H1 (cell line): ENCODE measurements at regions not wholly inside any gene's neighbourhood (a gene's known extent, or its start where the extent isn't known, plus 50 kb on each side); places are given as distances from the start of the nearest gene placed in this dataset.

Source experiments
- CTCF ChIA-PET: fragments of 300-600 bp; sonication (Branson Sonifier 250); formaldehyde crosslinking; loops from one replicate; lab custom pipeline; 2021; ENCODE audit not compliant: partially characterized antibody; lab: Charles Lee
- POLR2A ChIA-PET: fragments of 300-600 bp; sonication (Branson Sonifier 250); formaldehyde crosslinking; loops from one replicate; lab custom pipeline; 2021; ENCODE audit warnings: inconsistent platforms; ENCODE audit not compliant: partially characterized antibody; lab: Charles Lee
- DNase-seq, 2 experiments: peaks; one replicate each; pipeline versions ENCODE4 v3.0.0 to v3.0.0-alpha.2; 2010 to 2022; ENCODE audit warnings: low spot score in 2 of 2, low read depth in 1 of 2, mixed read lengths in 1 of 2
- FAIRE-seq: peaks from 2 replicates; lab custom pipeline; 2011; peaks lifted over from hg19 to GRCh38; lab: Jason Lieb, UNC
- H2AFZ ChIP-seq: 2 replicates; pipeline ENCODE4 v1.8.1; 2012; ENCODE audit warnings: low read length, inconsistent platforms
- H2AK5ac ChIP-seq: 2 replicates; pipeline ENCODE4 v1.6.1; 2013; ENCODE audit warnings: low read depth, low read length
- H2BK120ac ChIP-seq: replicated peaks from 2 replicates; pipeline ENCODE3; 2013; ENCODE audit warnings: low read depth, low read length, inconsistent platforms
- H2BK12ac ChIP-seq: 2 replicates; pipeline ENCODE4 v1.6.1; 2013; ENCODE audit warnings: low read depth, low read length
- H2BK15ac ChIP-seq: 2 replicates; pipeline ENCODE4 v1.6.1; 2013; ENCODE audit warnings: low read length
- H2BK20ac ChIP-seq: 2 replicates; pipeline ENCODE4 v1.6.1; 2013; ENCODE audit warnings: low read length
- H2BK5ac ChIP-seq: 2 replicates; pipeline ENCODE4 v1.6.1; 2013; ENCODE audit warnings: low read depth, low read length
- H3K14ac ChIP-seq: 2 replicates; pipeline ENCODE4 v1.6.1; 2013; ENCODE audit warnings: inconsistent platforms; ENCODE audit not compliant: insufficient read length
- H3K18ac ChIP-seq: 2 replicates; pipeline ENCODE4 v1.6.1; 2013; ENCODE audit warnings: low read length; ENCODE audit errors: extremely low read depth
- H3K23ac ChIP-seq: 2 replicates; pipeline ENCODE4 v1.6.1; 2013; ENCODE audit warnings: inconsistent platforms; ENCODE audit not compliant: insufficient read length
- H3K23me2 ChIP-seq: 2 replicates; pipeline ENCODE4 v1.6.1; 2013; ENCODE audit warnings: low read depth, low read length
- H3K27ac ChIP-seq: 2 replicates; pipeline ENCODE4 v1.6.1; 2011; ENCODE audit warnings: low read depth, low read length, inconsistent platforms
- H3K27me3 ChIP-seq, 4 experiments: replicated peaks in 1 of 4; 1 replicate in 1 of 4; 2 replicates in 3 of 4; pipeline versions ENCODE4 v1.6.1 to v1.8.1; 2011 to 2013; ENCODE audit warnings: low read length in 3 of 4, mild to moderate bottlenecking in 3 of 4, inconsistent platforms in 2 of 4, mixed read lengths in 2 of 4, moderate library complexity in 1 of 4; ENCODE audit not compliant: control insufficient read depth in 3 of 4, insufficient read depth in 3 of 4; ENCODE audit errors: extremely low read depth in 1 of 4
- H3K36me3 ChIP-seq, 4 experiments: 2 replicates each; pipeline versions ENCODE4 v1.6.1 to v1.8.1; 2011 to 2013; ENCODE audit warnings: mild to moderate bottlenecking in 4 of 4, low read length in 3 of 4, moderate library complexity in 2 of 4, control low read depth in 1 of 4, inconsistent platforms in 1 of 4; ENCODE audit not compliant: insufficient read depth in 4 of 4, control insufficient read depth in 2 of 4
- H3K4ac ChIP-seq: replicated peaks from 2 replicates; pipeline ENCODE3; 2013; ENCODE audit warnings: low read length, low read depth, mixed read lengths, inconsistent platforms; ENCODE audit not compliant: insufficient read length
- H3K4me1 ChIP-seq, 4 experiments: replicated peaks in 1 of 4; 1 replicate in 1 of 4; 2 replicates in 3 of 4; pipeline versions ENCODE4 v1.6.1 to v1.8.1; 2011 to 2013; ENCODE audit warnings: low read length in 3 of 4, inconsistent platforms in 2 of 4, mixed read lengths in 1 of 4; ENCODE audit not compliant: insufficient read depth in 4 of 4, control insufficient read depth in 3 of 4
- H3K4me2 ChIP-seq, 2 experiments: 2 replicates each; pipeline versions ENCODE4 v1.6.1 to v1.8.1; 2011 to 2013; ENCODE audit warnings: low read depth in 2 of 2, low read length in 2 of 2, control low read depth in 1 of 2, inconsistent platforms in 1 of 2, mild to moderate bottlenecking in 1 of 2; ENCODE audit not compliant: insufficient read depth in 1 of 2
- H3K4me3 ChIP-seq, 4 experiments: fragments of 200-600, 300-600 bp in 1 of 4; sonication (generic), shearing (Covaris generic), sonication (Bioruptor Twin) in 1 of 4; 2 replicates each; pipeline versions ENCODE4 v1.5.1 to v1.8.1; 2011 to 2016; ENCODE audit warnings: low read length in 4 of 4, low read depth in 3 of 4, control low read depth in 2 of 4, inconsistent platforms in 2 of 4, mild to moderate bottlenecking in 2 of 4, mixed read lengths in 1 of 4, moderate library complexity in 1 of 4; ENCODE audit not compliant: insufficient read depth in 2 of 4; ENCODE audit errors: extremely low read depth in 1 of 4
- H3K56ac ChIP-seq: replicated peaks from 2 replicates; pipeline ENCODE3; 2013; ENCODE audit warnings: low read depth, mild to moderate bottlenecking, mixed read lengths, low read length, inconsistent platforms; ENCODE audit not compliant: insufficient read length
- H3K79me1 ChIP-seq: 2 replicates; pipeline ENCODE4 v1.6.1; 2013; ENCODE audit warnings: low read depth, low read length, control low read depth
- H3K79me2 ChIP-seq, 2 experiments: 2 replicates each; pipeline versions ENCODE4 v1.6.1 to v1.8.1; 2012 to 2013; ENCODE audit warnings: low read length in 2 of 2, mild to moderate bottlenecking in 2 of 2, inconsistent platforms in 1 of 2; ENCODE audit not compliant: insufficient read depth in 2 of 2, control insufficient read depth in 1 of 2
- H3K9ac ChIP-seq, 4 experiments: replicated peaks in 1 of 4; 1 replicate in 1 of 4; 2 replicates in 3 of 4; pipeline versions ENCODE4 v1.6.1 to v1.8.1; 2011 to 2013; ENCODE audit warnings: low read depth in 3 of 4, low read length in 3 of 4, control low read depth in 2 of 4, mild to moderate bottlenecking in 2 of 4, moderate library complexity in 2 of 4, inconsistent platforms in 1 of 4; ENCODE audit errors: extremely low read depth in 1 of 4
- H3K9me3 ChIP-seq, 2 experiments: 2 replicates each; pipeline versions ENCODE4 v1.6.1 to v1.8.1; 2012 to 2013; ENCODE audit warnings: mild to moderate bottlenecking in 2 of 2, moderate library complexity in 2 of 2, control low read depth in 1 of 2, inconsistent platforms in 1 of 2, low read depth in 1 of 2, low read length in 1 of 2, mixed read lengths in 1 of 2; ENCODE audit not compliant: insufficient read depth in 2 of 2
- H4K20me1 ChIP-seq, 2 experiments: replicated peaks in 1 of 2; 2 replicates each; pipeline versions ENCODE3 to v1.8.1; 2011 to 2013; ENCODE audit warnings: inconsistent platforms in 2 of 2, low read length in 2 of 2, mild to moderate bottlenecking in 1 of 2; ENCODE audit not compliant: insufficient read depth in 2 of 2, control insufficient read depth in 1 of 2
- H4K5ac ChIP-seq: 2 replicates; pipeline ENCODE4 v1.6.1; 2013; ENCODE audit warnings: low read length, low read depth, mixed read lengths, inconsistent platforms; ENCODE audit not compliant: insufficient read length
- H4K8ac ChIP-seq: 2 replicates; pipeline ENCODE4 v1.8.0; 2013; ENCODE audit warnings: mild to moderate bottlenecking, moderate library complexity, low read length, inconsistent platforms; ENCODE audit not compliant: insufficient read depth; ENCODE audit errors: extremely low read depth
- H4K91ac ChIP-seq: replicated peaks from 2 replicates; pipeline ENCODE3; 2013; ENCODE audit warnings: low read length, mixed read lengths, inconsistent platforms; ENCODE audit not compliant: insufficient read length
- BACH1 ChIP-seq: IDR thresholded peaks from 2 replicates; pipeline ENCODE4 v1.6.1; 2012; ENCODE audit warnings: low read length, improper control_type of control experiment
- CTBP2 ChIP-seq: IDR thresholded peaks from 2 replicates; pipeline ENCODE4 v1.7.0; 2011; ENCODE audit warnings: borderline replicate concordance, mild to moderate bottlenecking, moderate library complexity, mixed read lengths, low read length; ENCODE audit not compliant: insufficient read depth, insufficient read length
- TAF7 ChIP-seq: optimal IDR thresholded peaks from 2 replicates; pipeline ENCODE3; 2011; ENCODE audit warnings: low read depth, mild to moderate bottlenecking, inconsistent platforms, low read length, moderate library complexity, borderline replicate concordance
- WGBS, 2 experiments: shearing (Covaris generic) in 1 of 2; methylation state at CpG; one replicate each; pipeline versions ENCODE4 v1.1.6 to v1.1.7; 2013 to 2015; ENCODE audit warnings: low lambda C conversion rate in 2 of 2, mixed read lengths in 2 of 2, inconsistent platforms in 1 of 2, low coverage in 1 of 2, missing lambda C conversion rate in 1 of 2; ENCODE audit not compliant: insufficient replicate concordance in 2 of 2, insufficient coverage in 1 of 2, insufficient read length in 1 of 2; ENCODE audit errors: extremely low coverage in 1 of 2, missing lambda C conversion rate in 1 of 2; 5-methylcytosine and 5-hydroxymethylcytosine counted together

DNA sequence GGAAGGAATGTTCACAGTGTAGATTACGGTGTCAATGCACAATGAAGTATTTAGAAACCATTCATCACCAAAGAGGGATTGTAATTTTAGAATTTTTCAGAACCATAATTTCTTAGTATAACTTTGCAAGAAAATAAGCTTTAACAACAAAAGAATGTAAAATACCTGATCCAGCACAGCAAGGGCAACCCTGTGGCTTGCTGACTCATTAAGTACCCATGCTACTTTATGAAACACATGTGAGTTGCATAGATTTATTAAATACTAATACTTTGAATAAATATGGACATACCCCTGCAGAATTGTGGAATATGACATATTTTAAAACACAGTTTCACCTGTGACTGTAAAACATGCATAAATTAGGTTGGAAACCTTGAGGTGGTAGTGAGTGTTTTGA is 281.3 kb downstream of the ZNF248 start:
- Histone ChIP-seq H2AK5ac (no peak overlapping the region), H4K8ac (no peak overlapping the region), H2BK120ac (no peak overlapping the region), H4K91ac (no peak overlapping the region), H2BK12ac (no peak overlapping the region), H3K79me1 (no peaks in the 10 kb centered on the region), H2BK20ac (no peak overlapping the region), H3K27me3 (no peaks in the 10 kb centered on the region), H2AFZ (no peak overlapping the region), H3K27ac (no peak overlapping the region), H4K20me1 (no peaks in the 10 kb centered on the region), H3K36me3 (no peaks in the 10 kb centered on the region), H2BK5ac (no peak overlapping the region), H3K4me2 (no peak overlapping the region), H4K5ac (no peak overlapping the region), H3K4me1 (no peaks in the 10 kb centered on the region), H3K4me3 (no peak overlapping the region), H3K23ac (no peak overlapping the region), H2BK15ac (no peak overlapping the region), H3K56ac (no peak overlapping the region), H3K9me3 (peaks cover 45 to 61% of the 10 kb centered on the region in 2 experiments), H3K4ac (no peak overlapping the region), H3K79me2 (no peaks in the 10 kb centered on the region), H3K23me2 (no peaks in the 10 kb centered on the region), H3K14ac (no peak overlapping the region), H3K9ac (no peak overlapping the region), H3K18ac (no peak overlapping the region)
- no peak for DNase-seq
- 93% methylated on average over 1 of the region's 1 CpG; no CpG with 5 or more reads in 1 of the 2 experiments for WGBS, 2 experiments
- FAIRE-seq = no peak
- CTCF ChIA-PET = no interaction called here
- TF ChIP-seq BACH1 (no peak), CTBP2 (no peak), TAF7 (no peak)
- POLR2A ChIA-PET = no interaction called here
